ENCODE measurements at regions not wholly inside any gene's neighbourhood (a gene's known extent, or its start where the extent isn't known, plus 50 kb on each side); places are given as distances from the start of the nearest gene placed in this dataset.

- TF ChIP-seq, protein P1, sequence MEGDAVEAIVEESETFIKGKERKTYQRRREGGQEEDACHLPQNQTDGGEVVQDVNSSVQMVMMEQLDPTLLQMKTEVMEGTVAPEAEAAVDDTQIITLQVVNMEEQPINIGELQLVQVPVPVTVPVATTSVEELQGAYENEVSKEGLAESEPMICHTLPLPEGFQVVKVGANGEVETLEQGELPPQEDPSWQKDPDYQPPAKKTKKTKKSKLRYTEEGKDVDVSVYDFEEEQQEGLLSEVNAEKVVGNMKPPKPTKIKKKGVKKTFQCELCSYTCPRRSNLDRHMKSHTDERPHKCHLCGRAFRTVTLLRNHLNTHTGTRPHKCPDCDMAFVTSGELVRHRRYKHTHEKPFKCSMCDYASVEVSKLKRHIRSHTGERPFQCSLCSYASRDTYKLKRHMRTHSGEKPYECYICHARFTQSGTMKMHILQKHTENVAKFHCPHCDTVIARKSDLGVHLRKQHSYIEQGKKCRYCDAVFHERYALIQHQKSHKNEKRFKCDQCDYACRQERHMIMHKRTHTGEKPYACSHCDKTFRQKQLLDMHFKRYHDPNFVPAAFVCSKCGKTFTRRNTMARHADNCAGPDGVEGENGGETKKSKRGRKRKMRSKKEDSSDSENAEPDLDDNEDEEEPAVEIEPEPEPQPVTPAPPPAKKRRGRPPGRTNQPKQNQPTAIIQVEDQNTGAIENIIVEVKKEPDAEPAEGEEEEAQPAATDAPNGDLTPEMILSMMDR (IDR thresholded peaks at IDR 0.05; ENCODE audit: low read depth, low read length, missing input control) = no peak
- no peak for TF ChIP-seq RAD21 (IDR thresholded peaks at IDR 0.05)
Observed at GRCh38 chr5:135178476-135179155, 144.6 kb upstream of the PITX1 start (continued).

GRCh38 chr5:135177591-135177990, 143.6 kb upstream of the PITX1 start:
- DNase-seq (ENCODE audit: low spot score) = no peak
- Histone ChIP-seq H3K9me3 (ENCODE audit: control insufficient read depth in 4 of 4, low read length in 3 of 4) (no peaks in the 10 kb centered on the region), H3K4me3 (ENCODE audit: low read depth in 1 of 3, low read length in 3 of 3) (no peak overlapping the region), H3K27ac (ENCODE audit: low read depth in 1 of 2, low read length in 2 of 2) (no peak overlapping the region), H3K36me3 (ENCODE audit: control insufficient read depth in 4 of 4, insufficient read depth in 3 of 4, low read depth in 1 of 4, low read length in 3 of 4) (no peaks in the 10 kb centered on the region), H3K4me1 (ENCODE audit: control insufficient read depth in 4 of 4, insufficient read depth in 4 of 4, low read length in 3 of 4) (no peaks in the 10 kb centered on the region), H3K9ac (ENCODE audit: low read depth in 1 of 2, low read length in 2 of 2) (no peak overlapping the region), H3K27me3 (ENCODE audit: control insufficient read depth in 4 of 4, insufficient read depth in 4 of 4, low read length in 3 of 4) (no peaks in the 10 kb centered on the region)
- TF ChIP-seq JUND (IDR thresholded peaks at IDR 0.05) (no peak), EGR1 (IDR thresholded peaks at IDR 0.05; ENCODE audit: low read depth in 2 of 2) (no peak), SP1 (IDR thresholded peaks at IDR 0.05) (no peak), FOXA1 (IDR thresholded peaks at IDR 0.05) (no peak), TAF1 (conservative IDR thresholded peaks at IDR 0.05) (no peak)
- TF ChIP-seq, protein P2, sequence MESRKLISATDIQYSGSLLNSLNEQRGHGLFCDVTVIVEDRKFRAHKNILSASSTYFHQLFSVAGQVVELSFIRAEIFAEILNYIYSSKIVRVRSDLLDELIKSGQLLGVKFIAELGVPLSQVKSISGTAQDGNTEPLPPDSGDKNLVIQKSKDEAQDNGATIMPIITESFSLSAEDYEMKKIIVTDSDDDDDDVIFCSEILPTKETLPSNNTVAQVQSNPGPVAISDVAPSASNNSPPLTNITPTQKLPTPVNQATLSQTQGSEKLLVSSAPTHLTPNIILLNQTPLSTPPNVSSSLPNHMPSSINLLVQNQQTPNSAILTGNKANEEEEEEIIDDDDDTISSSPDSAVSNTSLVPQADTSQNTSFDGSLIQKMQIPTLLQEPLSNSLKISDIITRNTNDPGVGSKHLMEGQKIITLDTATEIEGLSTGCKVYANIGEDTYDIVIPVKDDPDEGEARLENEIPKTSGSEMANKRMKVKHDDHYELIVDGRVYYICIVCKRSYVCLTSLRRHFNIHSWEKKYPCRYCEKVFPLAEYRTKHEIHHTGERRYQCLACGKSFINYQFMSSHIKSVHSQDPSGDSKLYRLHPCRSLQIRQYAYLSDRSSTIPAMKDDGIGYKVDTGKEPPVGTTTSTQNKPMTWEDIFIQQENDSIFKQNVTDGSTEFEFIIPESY (IDR thresholded peaks at IDR 0.05) = no peak
- TF ChIP-seq, protein P3, sequence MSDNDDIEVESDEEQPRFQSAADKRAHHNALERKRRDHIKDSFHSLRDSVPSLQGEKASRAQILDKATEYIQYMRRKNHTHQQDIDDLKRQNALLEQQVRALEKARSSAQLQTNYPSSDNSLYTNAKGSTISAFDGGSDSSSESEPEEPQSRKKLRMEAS (IDR thresholded peaks at IDR 0.05) = no peak
- 88% methylated on average over 4 of the region's 4 CpGs for WGBS

- Histone ChIP-seq H3K36me3 (ENCODE audit: control insufficient read depth in 4 of 4, insufficient read depth in 3 of 4, low read depth in 1 of 4, low read length in 3 of 4) (no peaks in the 10 kb centered on the region), H3K27ac (ENCODE audit: low read depth in 1 of 2, low read length in 2 of 2) (no peak overlapping the region), H3K9me3 (ENCODE audit: control insufficient read depth in 4 of 4, low read length in 3 of 4) (no peaks in the 10 kb centered on the region), H3K4me3 (ENCODE audit: low read depth in 1 of 3, low read length in 3 of 3) (no peak overlapping the region), H3K4me1 (ENCODE audit: control insufficient read depth in 4 of 4, insufficient read depth in 4 of 4, low read length in 3 of 4) (no peaks in the 10 kb centered on the region), H3K9ac (ENCODE audit: low read depth in 1 of 2, low read length in 2 of 2) (no peak overlapping the region), H3K27me3 (ENCODE audit: control insufficient read depth in 4 of 4, insufficient read depth in 4 of 4, low read length in 3 of 4) (no peaks in the 10 kb centered on the region)
- DNase-seq (ENCODE audit: low spot score) = no peak
- no peak for TF ChIP-seq GABPA (IDR thresholded peaks at IDR 0.05 in 1 of 2, conservative IDR thresholded peaks at IDR 0.05 in 1 of 2)
- TF ChIP-seq, protein P3 (IDR thresholded peaks at IDR 0.05) = no peak
- no peak for TF ChIP-seq HNF4A (conservative IDR thresholded peaks at IDR 0.05)
- TF ChIP-seq FOXA1 (IDR thresholded peaks at IDR 0.05) = no peak
- TF ChIP-seq RAD21 (IDR thresholded peaks at IDR 0.05) = no peak
- TF ChIP-seq, protein P2 (IDR thresholded peaks at IDR 0.05) = no peak
- no peak for TF ChIP-seq ATF3 (IDR thresholded peaks at IDR 0.05)
- TF ChIP-seq TAF1 (conservative IDR thresholded peaks at IDR 0.05) = no peak
- TF ChIP-seq, protein P4, sequence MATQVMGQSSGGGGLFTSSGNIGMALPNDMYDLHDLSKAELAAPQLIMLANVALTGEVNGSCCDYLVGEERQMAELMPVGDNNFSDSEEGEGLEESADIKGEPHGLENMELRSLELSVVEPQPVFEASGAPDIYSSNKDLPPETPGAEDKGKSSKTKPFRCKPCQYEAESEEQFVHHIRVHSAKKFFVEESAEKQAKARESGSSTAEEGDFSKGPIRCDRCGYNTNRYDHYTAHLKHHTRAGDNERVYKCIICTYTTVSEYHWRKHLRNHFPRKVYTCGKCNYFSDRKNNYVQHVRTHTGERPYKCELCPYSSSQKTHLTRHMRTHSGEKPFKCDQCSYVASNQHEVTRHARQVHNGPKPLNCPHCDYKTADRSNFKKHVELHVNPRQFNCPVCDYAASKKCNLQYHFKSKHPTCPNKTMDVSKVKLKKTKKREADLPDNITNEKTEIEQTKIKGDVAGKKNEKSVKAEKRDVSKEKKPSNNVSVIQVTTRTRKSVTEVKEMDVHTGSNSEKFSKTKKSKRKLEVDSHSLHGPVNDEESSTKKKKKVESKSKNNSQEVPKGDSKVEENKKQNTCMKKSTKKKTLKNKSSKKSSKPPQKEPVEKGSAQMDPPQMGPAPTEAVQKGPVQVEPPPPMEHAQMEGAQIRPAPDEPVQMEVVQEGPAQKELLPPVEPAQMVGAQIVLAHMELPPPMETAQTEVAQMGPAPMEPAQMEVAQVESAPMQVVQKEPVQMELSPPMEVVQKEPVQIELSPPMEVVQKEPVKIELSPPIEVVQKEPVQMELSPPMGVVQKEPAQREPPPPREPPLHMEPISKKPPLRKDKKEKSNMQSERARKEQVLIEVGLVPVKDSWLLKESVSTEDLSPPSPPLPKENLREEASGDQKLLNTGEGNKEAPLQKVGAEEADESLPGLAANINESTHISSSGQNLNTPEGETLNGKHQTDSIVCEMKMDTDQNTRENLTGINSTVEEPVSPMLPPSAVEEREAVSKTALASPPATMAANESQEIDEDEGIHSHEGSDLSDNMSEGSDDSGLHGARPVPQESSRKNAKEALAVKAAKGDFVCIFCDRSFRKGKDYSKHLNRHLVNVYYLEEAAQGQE (IDR thresholded peaks at IDR 0.05) = no peak
- WGBS = 95% methylated on average over 7 of the region's 7 CpGs
Observed at GRCh38 chr5:135176991-135177390, 143.0 kb upstream of the PITX1 start.

Measured in liver (tissue), 8 donors.